ENCODE measurements at regions not wholly inside any gene's neighbourhood (a gene's known extent, or its start where the extent isn't known, plus 50 kb on each side); places are given as distances from the start of the nearest gene placed in this dataset.

GRCh38 chr1:194297094-194297493 is 1110.7 kb upstream of the B3GALT2 start:
- TF ChIP-seq CTCF (IDR thresholded peaks at IDR 0.05) = no peak
- no peak for TF ChIP-seq POLR2A (IDR thresholded peaks at IDR 0.05)
- Histone ChIP-seq H3K36me3 (no peaks in the 10 kb centered on the region), H3K9me3 (no peaks in the 10 kb centered on the region), H3K27ac (no peak overlapping the region), H3K4me1 (no peaks in the 10 kb centered on the region), H3K27me3 (no peaks in the 10 kb centered on the region), H3K4me3 (no peak overlapping the region)
- no peak for DNase-seq

GRCh38 chr1:194296201-194296600 is 1109.8 kb upstream of the B3GALT2 start:
- Histone ChIP-seq H3K36me3 (no peaks in the 10 kb centered on the region), H3K27me3 (no peaks in the 10 kb centered on the region), H3K9me3 (no peaks in the 10 kb centered on the region), H3K4me1 (no peaks in the 10 kb centered on the region), H3K27ac (no peak overlapping the region), H3K4me3 (no peak overlapping the region)
- DNase-seq = no peak
- no peak for TF ChIP-seq CTCF (IDR thresholded peaks at IDR 0.05)
- TF ChIP-seq POLR2A (IDR thresholded peaks at IDR 0.05) = no peak

GRCh38 chr1:194295685-194296084 is 1109.3 kb upstream of the B3GALT2 start:
- no peak overlapping the region for H3K27ac ChIP-seq
- DNase-seq = no peak
- H3K4me1 ChIP-seq = no peaks in the 10 kb centered on the region
- no peak overlapping the region for H3K4me3 ChIP-seq
- H3K36me3 ChIP-seq = no peaks in the 10 kb centered on the region
- no peaks in the 10 kb centered on the region for H3K27me3 ChIP-seq
- H3K9me3 ChIP-seq = no peaks in the 10 kb centered on the region
- TF ChIP-seq CTCF (IDR thresholded peaks at IDR 0.05) (peak; percentile 33 to 86 (median 74)), POLR2A (IDR thresholded peaks at IDR 0.05) (no peak)

- no peaks in the 10 kb centered on the region for H3K27me3 ChIP-seq
- DNase-seq = no peak
- TF ChIP-seq CTCF (IDR thresholded peaks at IDR 0.05) (no peak), POLR2A (IDR thresholded peaks at IDR 0.05) (no peak)
These were observed 1107.5 kb upstream of the B3GALT2 start for GRCh38 chr1:194293851-194294405.

GRCh38 chr1:194292966-194293365 is 1106.6 kb upstream of the B3GALT2 start:
- no peak for DNase-seq
- H3K4me3 ChIP-seq = no peak overlapping the region
- no peaks in the 10 kb centered on the region for H3K4me1 ChIP-seq
- H3K9me3 ChIP-seq = no peaks in the 10 kb centered on the region
- H3K27ac ChIP-seq = no peak overlapping the region
- no peaks in the 10 kb centered on the region for H3K36me3 ChIP-seq
- no peaks in the 10 kb centered on the region for H3K27me3 ChIP-seq
- TF ChIP-seq POLR2A (IDR thresholded peaks at IDR 0.05) = no peak
- no peak for TF ChIP-seq CTCF (IDR thresholded peaks at IDR 0.05)

More at GRCh38 chr1:194293851-194294405, 1107.5 kb upstream of the B3GALT2 start:
- Histone ChIP-seq H3K9me3 (no peaks in the 10 kb centered on the region), H3K4me3 (no peak overlapping the region), H3K27ac (no peak overlapping the region), H3K4me1 (no peaks in the 10 kb centered on the region), H3K36me3 (no peaks in the 10 kb centered on the region)
